Endothelial cell (in vitro differentiated cells): ENCODE measurements at regions not wholly inside any gene's neighbourhood (a gene's known extent, or its start where the extent isn't known, plus 50 kb on each side); places are given as distances from the start of the nearest gene placed in this dataset.

Source experiments
- DNase-seq: peaks from one replicate; pipeline ENCODE4 v3.0.0; 2021; ENCODE audit warnings: low spot score
- H3K27ac Mint-ChIP-seq: one replicate; pipeline ENCODE4 v1.8.0; 2021; ENCODE audit warnings: mixed read lengths, inconsistent platforms; ENCODE audit not compliant: unreplicated experiment
- H3K27me3 Mint-ChIP-seq: one replicate; pipeline ENCODE4 v1.8.0; 2021; ENCODE audit warnings: mild to moderate bottlenecking, moderate library complexity, mixed read lengths, inconsistent platforms; ENCODE audit not compliant: unreplicated experiment
- H3K36me3 Mint-ChIP-seq: one replicate; pipeline ENCODE4 v1.8.0; 2021; ENCODE audit warnings: mild to moderate bottlenecking, low read depth, mixed read lengths, inconsistent platforms; ENCODE audit not compliant: unreplicated experiment
- H3K4me1 Mint-ChIP-seq: one replicate; pipeline ENCODE4 v1.8.0; 2021; ENCODE audit warnings: mild to moderate bottlenecking, mixed read lengths, inconsistent platforms; ENCODE audit not compliant: unreplicated experiment
- H3K4me3 Mint-ChIP-seq: one replicate; pipeline ENCODE4 v1.8.0; 2021; ENCODE audit warnings: mild to moderate bottlenecking, mixed read lengths, inconsistent platforms; ENCODE audit not compliant: unreplicated experiment
- H3K9me3 Mint-ChIP-seq: one replicate; pipeline ENCODE4 v1.8.0; 2021; ENCODE audit warnings: mixed read lengths, inconsistent platforms; ENCODE audit not compliant: unreplicated experiment
- TF ChIP-seq, protein P1 (sequence below): fragments of 200-600 bp; sonication (generic); IDR thresholded peaks from one replicate; pipeline ENCODE4 v1.5.0; 2021; ENCODE audit warnings: antibody characterized with exemption; ENCODE audit not compliant: unreplicated experiment

GRCh38 chr2:186427970-186428369, 58.1 kb upstream of the ZC3H15 start:
- no peaks in the 10 kb centered on the region for H3K27me3 Mint-ChIP-seq
- no peak overlapping the region for H3K27ac Mint-ChIP-seq
- no peaks in the 10 kb centered on the region for H3K36me3 Mint-ChIP-seq
- DNase-seq, result no peak
- no peaks in the 10 kb centered on the region for H3K9me3 Mint-ChIP-seq
- TF ChIP-seq, protein P1, sequence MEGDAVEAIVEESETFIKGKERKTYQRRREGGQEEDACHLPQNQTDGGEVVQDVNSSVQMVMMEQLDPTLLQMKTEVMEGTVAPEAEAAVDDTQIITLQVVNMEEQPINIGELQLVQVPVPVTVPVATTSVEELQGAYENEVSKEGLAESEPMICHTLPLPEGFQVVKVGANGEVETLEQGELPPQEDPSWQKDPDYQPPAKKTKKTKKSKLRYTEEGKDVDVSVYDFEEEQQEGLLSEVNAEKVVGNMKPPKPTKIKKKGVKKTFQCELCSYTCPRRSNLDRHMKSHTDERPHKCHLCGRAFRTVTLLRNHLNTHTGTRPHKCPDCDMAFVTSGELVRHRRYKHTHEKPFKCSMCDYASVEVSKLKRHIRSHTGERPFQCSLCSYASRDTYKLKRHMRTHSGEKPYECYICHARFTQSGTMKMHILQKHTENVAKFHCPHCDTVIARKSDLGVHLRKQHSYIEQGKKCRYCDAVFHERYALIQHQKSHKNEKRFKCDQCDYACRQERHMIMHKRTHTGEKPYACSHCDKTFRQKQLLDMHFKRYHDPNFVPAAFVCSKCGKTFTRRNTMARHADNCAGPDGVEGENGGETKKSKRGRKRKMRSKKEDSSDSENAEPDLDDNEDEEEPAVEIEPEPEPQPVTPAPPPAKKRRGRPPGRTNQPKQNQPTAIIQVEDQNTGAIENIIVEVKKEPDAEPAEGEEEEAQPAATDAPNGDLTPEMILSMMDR, result no peak
- H3K4me3 Mint-ChIP-seq, result no peak overlapping the region
- no peaks in the 10 kb centered on the region for H3K4me1 Mint-ChIP-seq

- DNase-seq, result no peak
- H3K9me3 Mint-ChIP-seq, result no peaks in the 10 kb centered on the region
- H3K27ac Mint-ChIP-seq, result no peak overlapping the region
- H3K36me3 Mint-ChIP-seq, result peaks cover 3% of the 10 kb centered on the region
- H3K4me1 Mint-ChIP-seq, result no peaks in the 10 kb centered on the region
- no peaks in the 10 kb centered on the region for H3K27me3 Mint-ChIP-seq
- no peak overlapping the region for H3K4me3 Mint-ChIP-seq
- TF ChIP-seq, protein P1, result no peak
Measured at GRCh38 chr2:186429104-186429503, 57.0 kb upstream of the ZC3H15 start.

- H3K4me3 Mint-ChIP-seq, result no peak overlapping the region
- H3K27ac Mint-ChIP-seq, result no peak overlapping the region
- H3K4me1 Mint-ChIP-seq, result no peaks in the 10 kb centered on the region
- no peaks in the 10 kb centered on the region for H3K27me3 Mint-ChIP-seq
- H3K9me3 Mint-ChIP-seq, result no peaks in the 10 kb centered on the region
- TF ChIP-seq, protein P1, result no peak
- peaks cover 13% of the 10 kb centered on the region for H3K36me3 Mint-ChIP-seq
- no peak for DNase-seq
Measured at GRCh38 chr2:186431306-186431705, 54.8 kb upstream of the ZC3H15 start.

GRCh38 chr2:186433040-186433439, 53.0 kb upstream of the ZC3H15 start:
- Mint-ChIP-seq H3K27ac (no peak overlapping the region), H3K4me3 (no peak overlapping the region), H3K9me3 (no peaks in the 10 kb centered on the region), H3K27me3 (peaks cover 3% of the 10 kb centered on the region), H3K36me3 (peaks cover 13% of the 10 kb centered on the region), H3K4me1 (no peaks in the 10 kb centered on the region)
- DNase-seq, result no peak
- TF ChIP-seq, protein P1, result no peak

- peaks cover 3% of the 10 kb centered on the region for H3K27me3 Mint-ChIP-seq
- TF ChIP-seq, protein P1, result no peak
- DNase-seq, result no peak
- H3K9me3 Mint-ChIP-seq, result no peaks in the 10 kb centered on the region
- no peak overlapping the region for H3K27ac Mint-ChIP-seq
- H3K36me3 Mint-ChIP-seq, result peaks cover 16% of the 10 kb centered on the region
- H3K4me1 Mint-ChIP-seq, result no peaks in the 10 kb centered on the region
- H3K4me3 Mint-ChIP-seq, result no peak overlapping the region
Measured at GRCh38 chr2:186433777-186434432, 52.2 kb upstream of the ZC3H15 start.
